ENCODE measurements at regions not wholly inside any gene's neighbourhood (a gene's known extent, or its start where the extent isn't known, plus 50 kb on each side); places are given as distances from the start of the nearest gene placed in this dataset.

GRCh38 chr12:67881565-67881964, 107.7 kb upstream of the IFNG-AS1 start:
- no peak overlapping the region for H3K27ac Mint-ChIP-seq
- no peaks in the 10 kb centered on the region for H3K36me3 Mint-ChIP-seq
- H3K9me3 Mint-ChIP-seq: no peaks in the 10 kb centered on the region
- TF ChIP-seq CTCF (IDR thresholded peaks at IDR 0.05; ENCODE audit: unreplicated experiment): no peak
- no peak overlapping the region for H3K4me3 Mint-ChIP-seq
- H3K4me1 Mint-ChIP-seq: peaks cover 22% of the 10 kb centered on the region
- H3K27me3 Mint-ChIP-seq (ENCODE audit: low read depth): peaks cover 2% of the 10 kb centered on the region
- DNase-seq (ENCODE audit: low spot score in 2 of 2, unreplicated experiment in 2 of 2): no peak

DNA sequence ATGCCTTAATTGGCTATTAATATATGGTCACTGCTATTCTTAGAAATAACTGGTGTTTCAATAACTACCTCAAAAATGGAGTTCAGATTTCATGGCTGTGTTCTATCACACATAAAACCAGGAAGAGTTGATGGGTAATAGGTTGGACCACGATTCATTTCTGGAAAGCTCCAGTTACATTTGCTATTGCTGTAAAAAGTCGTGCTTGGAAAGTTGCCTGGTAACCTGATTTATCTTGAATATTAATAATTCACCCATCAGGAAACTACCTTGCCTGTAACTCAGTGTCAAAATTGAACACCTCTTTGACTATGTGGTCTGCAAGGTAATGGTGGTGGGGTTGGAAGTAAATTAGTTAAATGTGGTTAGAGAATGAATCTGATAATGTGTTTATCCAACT, 104.7 kb upstream of the IFNG-AS1 start:
- Mint-ChIP-seq H3K36me3 (no peaks in the 10 kb centered on the region), H3K27ac (no peak overlapping the region), H3K4me1 (peaks cover 22% of the 10 kb centered on the region), H3K9me3 (no peaks in the 10 kb centered on the region), H3K27me3 (ENCODE audit: low read depth) (no peaks in the 10 kb centered on the region), H3K4me3 (no peak overlapping the region)
- DNase-seq (ENCODE audit: low spot score in 2 of 2, unreplicated experiment in 2 of 2): no peak
- TF ChIP-seq CTCF (IDR thresholded peaks at IDR 0.05; ENCODE audit: unreplicated experiment): no peak

DNA sequence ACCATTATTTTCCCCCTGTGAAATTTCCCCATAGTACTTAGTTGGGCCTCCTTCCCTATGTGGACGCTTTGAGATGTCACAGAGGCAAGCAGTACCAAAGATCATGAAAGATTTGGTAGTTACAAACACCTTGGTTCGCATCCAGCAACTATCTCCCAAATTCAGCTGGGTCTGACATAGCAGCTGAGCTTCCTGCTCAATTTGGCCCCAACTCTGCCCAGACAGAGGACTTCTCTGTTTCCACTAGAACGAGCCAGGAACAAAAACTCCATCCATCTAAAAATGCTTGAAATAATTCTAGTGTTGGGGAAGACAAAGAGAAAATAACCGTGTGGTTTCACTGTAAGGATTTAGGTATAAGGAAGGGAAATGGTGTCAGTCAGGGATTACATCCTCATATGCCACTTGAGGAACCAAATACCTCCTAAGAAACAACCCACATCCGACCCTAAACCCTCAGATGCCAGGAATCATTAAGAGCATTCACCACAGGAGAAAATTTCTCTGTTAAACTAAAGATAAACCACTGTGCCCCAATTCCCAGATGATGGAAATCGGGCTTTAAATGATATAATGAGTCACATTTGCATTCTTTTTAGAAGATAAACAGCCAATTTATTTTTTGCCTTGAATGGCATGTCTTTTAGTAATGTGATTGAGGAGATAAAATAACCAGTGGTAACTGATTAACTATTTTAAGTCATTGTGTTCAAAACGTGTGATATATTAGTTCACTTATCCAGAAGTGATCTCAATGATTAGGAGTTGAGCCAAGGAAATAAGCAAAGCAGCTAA, 103.7 kb upstream of the IFNG-AS1 start:
- Mint-ChIP-seq H3K36me3 (no peaks in the 10 kb centered on the region), H3K27me3 (ENCODE audit: low read depth) (no peaks in the 10 kb centered on the region), H3K9me3 (no peaks in the 10 kb centered on the region), H3K4me1 (peaks cover 23% of the 10 kb centered on the region), H3K27ac (peak overlapping the region; percentile 7), H3K4me3 (no peak overlapping the region)
- no peak for TF ChIP-seq CTCF (IDR thresholded peaks at IDR 0.05; ENCODE audit: unreplicated experiment)
- DNase-seq (ENCODE audit: low spot score in 2 of 2, unreplicated experiment in 2 of 2): no peak

DNA sequence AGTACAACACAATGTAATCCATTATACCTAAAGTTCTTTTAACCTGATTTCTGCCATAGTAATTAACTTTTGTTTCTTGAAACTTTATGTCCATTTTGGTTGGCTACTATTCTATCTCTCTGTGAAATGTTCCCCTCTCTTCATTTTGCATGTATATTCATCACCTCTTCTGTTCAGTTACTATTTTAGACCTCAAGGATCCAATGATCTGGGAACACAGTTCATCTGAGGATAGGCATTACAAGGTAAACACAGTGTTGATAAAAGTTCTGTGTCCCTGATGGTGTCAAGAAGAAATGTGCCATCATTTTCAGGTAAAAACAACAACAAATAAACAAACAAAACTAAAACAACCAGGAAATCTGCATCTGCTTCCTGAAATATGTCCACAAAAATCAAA, 102.2 kb upstream of the IFNG-AS1 start:
- DNase-seq (ENCODE audit: low spot score in 2 of 2, unreplicated experiment in 2 of 2): no peak
- H3K4me3 Mint-ChIP-seq: no peak overlapping the region
- peaks cover 29% of the 10 kb centered on the region for H3K4me1 Mint-ChIP-seq
- H3K36me3 Mint-ChIP-seq: no peaks in the 10 kb centered on the region
- H3K9me3 Mint-ChIP-seq: no peaks in the 10 kb centered on the region
- no peak for TF ChIP-seq CTCF (IDR thresholded peaks at IDR 0.05; ENCODE audit: unreplicated experiment)
- no peaks in the 10 kb centered on the region for H3K27me3 Mint-ChIP-seq (ENCODE audit: low read depth)
- H3K27ac Mint-ChIP-seq: no peak overlapping the region

- DNase-seq (ENCODE audit: low spot score in 2 of 2, unreplicated experiment in 2 of 2): no peak
- H3K4me3 Mint-ChIP-seq: no peak overlapping the region
- H3K36me3 Mint-ChIP-seq: no peaks in the 10 kb centered on the region
- H3K27me3 Mint-ChIP-seq (ENCODE audit: low read depth): no peaks in the 10 kb centered on the region
- no peak for TF ChIP-seq CTCF (IDR thresholded peaks at IDR 0.05; ENCODE audit: unreplicated experiment)
- H3K27ac Mint-ChIP-seq: no peak overlapping the region
- H3K4me1 Mint-ChIP-seq: peaks cover 25% of the 10 kb centered on the region
- no peaks in the 10 kb centered on the region for H3K9me3 Mint-ChIP-seq
These were observed 99.3 kb upstream of the IFNG-AS1 start for GRCh38 chr12:67889931-67890330.

All from mesothelial cell of epicardium (in vitro differentiated cells).